ENCODE measurements at regions not wholly inside any gene's neighbourhood (a gene's known extent, or its start where the extent isn't known, plus 50 kb on each side); places are given as distances from the start of the nearest gene placed in this dataset.
"Not testable (repeated sequence)": the region's sequence is repeated elsewhere in the genome, so short reads cannot be mapped to it uniquely, and the experiment has no call there.

- no peak for DNase-seq (ENCODE audit: extremely low read depth in 1 of 2, low read depth in 1 of 2)
These were observed 50.8 kb upstream of the CPOX start for GRCh38 chr3:98644168-98644567.

GRCh38 chr3:98645039-98645438 lies 51.6 kb upstream of the CPOX start:
- no peak for DNase-seq (ENCODE audit: extremely low read depth in 1 of 2, low read depth in 1 of 2)

- DNase-seq (ENCODE audit: extremely low read depth in 1 of 2, low read depth in 1 of 2), result no peak
These were observed 53.3 kb upstream of the CPOX start for GRCh38 chr3:98646680-98647079.

GRCh38 chr3:98647197-98647596 lies 53.8 kb upstream of the CPOX start:
- DNase-seq (ENCODE audit: extremely low read depth in 1 of 2, low read depth in 1 of 2), result no peak

- DNase-seq (ENCODE audit: extremely low read depth in 1 of 2, low read depth in 1 of 2), result no peak
These were observed 57.8 kb upstream of the CPOX start for GRCh38 chr3:98650971-98651779.

- DNase-seq (ENCODE audit: extremely low read depth in 1 of 2, low read depth in 1 of 2), result no peak
These were observed 58.3 kb upstream of the CPOX start for GRCh38 chr3:98651780-98652077.

GRCh38 chr3:98655666-98656065 lies 62.3 kb upstream of the CPOX start:
- no peak for DNase-seq (ENCODE audit: extremely low read depth in 1 of 2, low read depth in 1 of 2)

- DNase-seq (ENCODE audit: extremely low read depth in 1 of 2, low read depth in 1 of 2), result peak; percentile 5 to 20
These were observed 64.0 kb upstream of the CPOX start for GRCh38 chr3:98657457-98657856.

GRCh38 chr3:98662699-98663098 lies 69.3 kb upstream of the CPOX start:
- DNase-seq (ENCODE audit: extremely low read depth in 1 of 2, low read depth in 1 of 2), result no peak

GRCh38 chr3:98670020-98670419 lies 76.6 kb upstream of the CPOX start:
- DNase-seq (ENCODE audit: extremely low read depth in 1 of 2, low read depth in 1 of 2), result no peak

- no peak for DNase-seq (ENCODE audit: extremely low read depth in 1 of 2, low read depth in 1 of 2)
These were observed 83.2 kb upstream of the ST3GAL6 start for GRCh38 chr3:98679986-98680385.

- no peak for DNase-seq (ENCODE audit: extremely low read depth in 1 of 2, low read depth in 1 of 2)
These were observed 82.4 kb upstream of the ST3GAL6 start for GRCh38 chr3:98680723-98681122.

GRCh38 chr3:98681486-98681885 lies 81.7 kb upstream of the ST3GAL6 start:
- DNase-seq (ENCODE audit: extremely low read depth in 1 of 2, low read depth in 1 of 2), result no peak

GRCh38 chr3:98682391-98682790 lies 80.7 kb upstream of the ST3GAL6 start:
- not testable (repeated sequence) for DNase-seq (ENCODE audit: extremely low read depth in 1 of 2, low read depth in 1 of 2)

GRCh38 chr3:98688363-98688762 lies 74.8 kb upstream of the ST3GAL6 start:
- DNase-seq (ENCODE audit: extremely low read depth in 1 of 2, low read depth in 1 of 2), result no peak

GRCh38 chr3:98690876-98691275 lies 72.3 kb upstream of the ST3GAL6 start:
- DNase-seq (ENCODE audit: extremely low read depth in 1 of 2, low read depth in 1 of 2), result no peak

GRCh38 chr3:98691897-98692296 lies 71.2 kb upstream of the ST3GAL6 start:
- no peak for DNase-seq (ENCODE audit: extremely low read depth in 1 of 2, low read depth in 1 of 2)

GRCh38 chr3:98692787-98693473 lies 70.2 kb upstream of the ST3GAL6 start:
- DNase-seq (ENCODE audit: extremely low read depth in 1 of 2, low read depth in 1 of 2), result no peak

- no peak for DNase-seq (ENCODE audit: extremely low read depth in 1 of 2, low read depth in 1 of 2)
These were observed 67.3 kb upstream of the ST3GAL6 start for GRCh38 chr3:98695796-98696195.

- DNase-seq (ENCODE audit: extremely low read depth in 1 of 2, low read depth in 1 of 2), result not testable (repeated sequence)
These were observed 66.8 kb upstream of the ST3GAL6 start for GRCh38 chr3:98696296-98696695.

- DNase-seq (ENCODE audit: extremely low read depth in 1 of 2, low read depth in 1 of 2), result no peak
These were observed 65.9 kb upstream of the ST3GAL6 start for GRCh38 chr3:98697225-98697624.

- DNase-seq (ENCODE audit: extremely low read depth in 1 of 2, low read depth in 1 of 2), result no peak
These were observed 64.0 kb upstream of the ST3GAL6 start for GRCh38 chr3:98699132-98699531.

Data from stimulated activated CD8-positive, alpha-beta memory T cell treated with anti-CD3 and anti-CD28 coated beads, Interleukin-7, amount 100 ng/mL, for 48 hours (primary cell).